ENCODE measurements at regions not wholly inside any gene's neighbourhood (a gene's known extent, or its start where the extent isn't known, plus 50 kb on each side); places are given as distances from the start of the nearest gene placed in this dataset.

DNA sequence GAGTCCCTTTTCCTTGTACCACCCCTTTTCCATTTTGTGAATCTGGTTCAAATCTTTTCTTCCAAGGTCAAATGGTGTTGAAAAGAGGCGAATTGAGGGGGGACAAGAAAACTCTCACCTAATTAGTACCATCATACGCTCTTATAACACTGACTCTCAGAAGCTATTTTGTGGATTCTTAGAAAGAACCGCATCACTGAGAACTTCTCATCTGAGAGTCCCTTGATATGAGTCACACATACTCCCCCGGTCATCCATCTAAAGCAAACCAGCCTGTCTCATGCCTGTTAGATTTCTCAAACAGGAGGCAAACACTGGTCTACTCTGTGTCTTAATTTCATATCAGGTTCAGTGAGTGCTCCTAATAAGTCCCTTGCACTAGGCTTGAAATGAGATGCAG is 76.5 kb upstream of the SPRED1 start:
- peak; percentile 74 for DNase-seq (ENCODE audit: low read depth)

DNA sequence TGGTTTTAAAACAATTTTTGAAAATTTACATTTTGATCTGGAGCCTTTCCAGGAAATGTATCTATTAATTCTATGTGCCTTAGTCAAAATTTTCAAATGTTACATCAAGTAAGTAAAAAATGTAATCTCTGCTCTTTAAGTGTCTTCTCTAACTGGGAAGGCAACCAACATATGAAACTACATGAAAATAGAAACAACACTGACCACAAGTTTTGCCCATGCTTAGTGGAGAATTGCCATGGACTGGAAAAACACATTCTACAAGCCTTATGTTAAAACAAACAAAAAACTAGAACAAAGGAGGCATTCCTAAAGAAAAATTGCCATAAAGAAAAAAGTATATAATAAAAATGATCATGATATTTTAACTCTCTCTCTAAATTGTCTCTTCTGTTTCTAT is 75.9 kb upstream of the SPRED1 start:
- DNase-seq (ENCODE audit: low read depth): no peak

GRCh38 chr15:38182900-38183299 is 69.7 kb upstream of the SPRED1 start:
- no peak for DNase-seq (ENCODE audit: low read depth)

- DNase-seq (ENCODE audit: low read depth): no peak
Observed at GRCh38 chr15:38186507-38186906, 66.1 kb upstream of the SPRED1 start.

- no peak for DNase-seq (ENCODE audit: low read depth)
Observed at GRCh38 chr15:38187630-38188313, 64.9 kb upstream of the SPRED1 start.

DNA sequence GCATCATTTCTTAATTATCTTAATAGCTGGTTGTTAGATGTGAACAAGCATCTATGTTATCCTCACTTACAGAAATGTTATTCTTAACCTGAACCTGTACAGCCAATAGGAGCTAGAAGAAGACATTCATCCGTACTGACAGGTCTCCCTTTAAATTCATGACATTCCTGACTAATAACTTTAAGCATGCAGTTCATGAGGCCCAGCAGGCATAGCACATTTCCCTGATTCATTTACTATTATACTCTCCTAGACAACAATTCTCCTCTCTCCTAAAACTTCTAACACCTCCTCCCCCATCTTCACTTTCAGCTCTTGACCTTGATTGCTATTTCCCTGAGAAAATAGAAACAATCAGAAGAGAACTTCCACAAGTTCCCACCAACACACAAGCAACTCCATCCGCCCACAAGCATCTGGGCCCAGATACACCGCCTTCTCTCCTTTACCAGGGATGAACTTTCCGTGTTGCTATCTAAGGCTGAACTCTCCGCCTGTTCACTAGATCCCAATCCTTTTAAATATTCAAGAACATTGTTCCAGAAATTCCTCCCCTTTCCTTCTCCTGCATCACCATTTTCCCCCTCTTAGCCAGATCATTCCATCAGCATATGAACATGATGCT is 62.9 kb upstream of the SPRED1 start:
- DNase-seq (ENCODE audit: low read depth): peak; percentile 32

GRCh38 chr15:38190501-38190900 is 62.1 kb upstream of the SPRED1 start:
- no peak for DNase-seq (ENCODE audit: low read depth)

DNA sequence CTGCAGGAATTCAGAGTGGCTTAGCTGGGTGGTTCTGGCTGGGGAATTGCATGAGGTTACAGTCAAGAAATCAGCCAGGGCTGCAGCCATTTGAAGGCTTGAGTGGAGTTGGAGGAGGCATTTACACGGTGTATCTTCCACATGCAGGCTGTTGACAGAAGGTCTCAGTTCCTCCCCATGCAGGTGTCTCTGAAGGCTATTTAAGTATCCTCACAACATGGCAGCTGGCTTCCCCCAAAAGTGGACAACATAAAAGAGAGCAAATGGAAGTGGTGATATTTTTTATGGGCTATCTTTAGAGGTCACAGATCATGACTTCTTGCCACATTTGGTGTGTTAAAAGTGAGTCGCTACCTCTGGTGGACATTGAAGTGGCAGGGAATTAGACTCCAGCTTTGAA is 60.1 kb upstream of the SPRED1 start:
- no peak for DNase-seq (ENCODE audit: low read depth)

DNA sequence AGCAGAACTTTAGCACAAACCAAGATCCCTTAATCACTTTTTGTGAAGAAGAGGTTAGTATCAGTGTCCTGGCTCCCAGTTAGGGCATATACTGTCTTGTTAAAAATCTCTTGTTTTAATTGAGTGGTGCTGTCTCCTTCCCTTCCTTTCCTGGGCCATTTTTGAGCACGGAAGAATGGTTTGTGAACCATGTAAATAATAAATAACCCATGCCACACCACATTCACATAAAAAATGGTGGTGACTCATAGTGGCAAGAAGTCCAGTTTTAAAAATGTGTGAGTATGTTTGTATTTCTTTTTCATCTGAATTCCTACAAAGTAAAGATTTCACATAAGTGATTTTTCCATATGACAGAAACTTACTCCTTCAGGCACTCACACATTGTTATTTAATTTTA is 59.1 kb upstream of the SPRED1 start:
- peak; percentile 42 for DNase-seq (ENCODE audit: low read depth)

- no peak for DNase-seq (ENCODE audit: low read depth)
Observed at GRCh38 chr15:38195191-38195901, 57.3 kb upstream of the SPRED1 start.

- DNase-seq (ENCODE audit: low read depth): no peak
Observed at GRCh38 chr15:38196076-38196475, 56.6 kb upstream of the SPRED1 start.

GRCh38 chr15:38197553-38197952 is 55.1 kb upstream of the SPRED1 start:
- DNase-seq (ENCODE audit: low read depth): no peak

- no peak for DNase-seq (ENCODE audit: low read depth)
Observed at GRCh38 chr15:38201714-38202113, 50.9 kb upstream of the SPRED1 start.

DNA sequence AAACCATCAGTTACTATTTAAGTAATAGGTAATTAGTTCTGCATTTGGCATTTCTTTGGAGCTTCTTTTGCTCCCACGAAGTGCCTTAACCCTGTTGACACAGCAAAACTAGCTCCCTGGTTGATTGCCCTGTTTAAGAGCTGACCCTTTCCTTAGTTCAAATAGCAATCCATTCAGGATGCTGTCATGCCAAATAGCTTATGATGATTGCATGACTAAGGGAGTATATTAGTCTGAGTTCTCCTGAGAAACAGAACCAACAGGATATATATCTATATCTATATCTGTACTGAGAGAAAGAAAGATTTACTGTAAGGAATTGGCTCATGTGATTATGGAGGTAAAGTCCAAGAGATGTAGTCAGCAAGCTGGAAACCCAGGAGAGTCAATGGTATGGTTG is 50.3 kb upstream of the SPRED1 start:
- peak; percentile 47 for DNase-seq (ENCODE audit: low read depth)

All from ELR (cell line).